Keratinocyte (primary cell): ENCODE measurements at regions not wholly inside any gene's neighbourhood (a gene's known extent, or its start where the extent isn't known, plus 50 kb on each side); places are given as distances from the start of the nearest gene placed in this dataset.

Experiments used
- DNase-seq: peaks from one replicate; pipeline ENCODE4 v3.0.0-alpha.2; 2011; ENCODE audit warnings: low read depth, missing footprints, low spot score
- FAIRE-seq: peaks from 2 replicates; lab custom pipeline; 2011; peaks lifted over from hg19 to GRCh38; lab: Jason Lieb, UNC
- H2AFZ ChIP-seq: 2 replicates; pipeline ENCODE4 v1.6.0; 2012; ENCODE audit warnings: low read length, control low read depth, inconsistent platforms; ENCODE audit not compliant: control insufficient read depth
- H3K27ac ChIP-seq: 2 replicates; pipeline ENCODE4 v1.5.1; 2011; ENCODE audit warnings: low read length; ENCODE audit not compliant: control insufficient read depth, insufficient read depth
- H3K27me3 ChIP-seq: 3 replicates; pipeline ENCODE4 v1.6.0; 2011; ENCODE audit warnings: low read length; ENCODE audit not compliant: control insufficient read depth, insufficient read depth; ENCODE audit errors: extremely low read depth
- H3K36me3 ChIP-seq, 2 experiments: 2 replicates in 1 of 2; 3 replicates in 1 of 2; pipeline ENCODE4 v1.5.1; 2011; ENCODE audit warnings: low read length in 2 of 2, mild to moderate bottlenecking in 1 of 2; ENCODE audit not compliant: control insufficient read depth in 2 of 2, insufficient read depth in 2 of 2; ENCODE audit errors: extremely low read depth in 1 of 2
- H3K4me1 ChIP-seq: 3 replicates; pipeline ENCODE4 v1.5.1; 2011; ENCODE audit warnings: low read length; ENCODE audit not compliant: control insufficient read depth, insufficient read depth; ENCODE audit errors: extremely low read depth
- H3K4me2 ChIP-seq: 3 replicates; pipeline ENCODE4 v1.6.0; 2011; ENCODE audit warnings: low read depth, low read length; ENCODE audit not compliant: control insufficient read depth, insufficient read depth; ENCODE audit errors: extremely low read depth
- H3K4me3 ChIP-seq, 3 experiments: fragments of 200-600 bp in 1 of 3; sonication (generic) in 1 of 3; 2 replicates in 2 of 3; 3 replicates in 1 of 3; pipeline ENCODE4 v1.5.1; 2011 to 2016; ENCODE audit warnings: low read length in 3 of 3, mild to moderate bottlenecking in 3 of 3, control low read depth in 2 of 3, inconsistent platforms in 1 of 3, low read depth in 1 of 3, mixed read lengths in 1 of 3, mixed run types in 1 of 3, moderate library complexity in 1 of 3; ENCODE audit not compliant: control insufficient read depth in 2 of 3, insufficient read depth in 2 of 3; ENCODE audit errors: extremely low read depth in 1 of 3
- H3K79me2 ChIP-seq: 2 replicates; pipeline ENCODE4 v1.6.0; 2012; ENCODE audit warnings: low read length; ENCODE audit not compliant: control insufficient read depth, insufficient read depth
- H3K9ac ChIP-seq: 3 replicates; pipeline ENCODE4 v1.6.0; 2011; ENCODE audit warnings: low read length; ENCODE audit not compliant: control insufficient read depth, insufficient read depth; ENCODE audit errors: extremely low read depth
- H3K9me1 ChIP-seq: 3 replicates; pipeline ENCODE4 v1.6.0; 2011; ENCODE audit warnings: low read length; ENCODE audit not compliant: control insufficient read depth, insufficient read depth; ENCODE audit errors: extremely low read depth
- H3K9me3 ChIP-seq: 2 replicates; pipeline ENCODE4 v1.5.1; 2012; ENCODE audit warnings: low read depth, low read length; ENCODE audit not compliant: control insufficient read depth
- H4K20me1 ChIP-seq: 3 replicates; pipeline ENCODE4 v1.6.0; 2011; ENCODE audit warnings: low read length; ENCODE audit not compliant: control insufficient read depth, insufficient read depth; ENCODE audit errors: extremely low read depth
- EZH2 ChIP-seq: IDR thresholded peaks from one replicate; pipeline ENCODE4 v1.6.1; 2012; ENCODE audit warnings: inconsistent platforms, mild to moderate bottlenecking, low read length, moderate library complexity
- dilution Hi-C: fragments of 300-500 bp; cut with MboI; formaldehyde crosslinking; loops from one replicate; pipeline ENCODE4 v1.7.0; 2020; ENCODE audit warnings: low sequenced_read_pairs; ENCODE audit not compliant: extremely low pct_ligation_motif_present
- TF ChIP-seq, protein P1 (sequence below), 3 experiments: IDR thresholded peaks in 1 of 3; conservative IDR thresholded peaks in 1 of 3; optimal IDR thresholded peaks in 1 of 3; 2 replicates in 2 of 3; 3 replicates in 1 of 3; pipeline versions ENCODE3 to v1.5.1; 2011; ENCODE audit warnings: low read length in 3 of 3, mild to moderate bottlenecking in 3 of 3, moderate library complexity in 2 of 3, control low read depth in 1 of 3, inconsistent platforms in 1 of 3; ENCODE audit not compliant: insufficient read depth in 2 of 3; ENCODE audit errors: extremely low read depth in 1 of 3

DNA sequence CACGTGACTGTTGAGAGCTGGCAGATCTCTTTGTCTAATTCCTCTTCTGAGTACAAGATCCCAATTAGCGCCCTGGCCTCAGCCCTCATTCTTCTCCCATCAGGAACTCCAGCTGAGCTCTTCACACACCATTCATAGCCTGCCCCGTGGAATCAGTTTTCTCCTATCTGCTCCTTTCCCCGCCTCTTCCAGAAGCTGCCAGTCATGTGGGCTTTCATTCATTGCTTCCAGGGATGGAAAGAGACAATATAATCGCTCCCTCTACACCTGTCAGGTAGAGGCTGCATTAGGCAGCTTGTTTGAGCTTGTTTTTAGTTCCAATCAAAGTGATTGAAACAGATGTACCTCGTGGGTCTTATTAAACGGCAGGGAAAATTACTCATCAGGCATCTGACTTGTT, 515.8 kb downstream of the TYW1 start:
- TF ChIP-seq, protein P1, sequence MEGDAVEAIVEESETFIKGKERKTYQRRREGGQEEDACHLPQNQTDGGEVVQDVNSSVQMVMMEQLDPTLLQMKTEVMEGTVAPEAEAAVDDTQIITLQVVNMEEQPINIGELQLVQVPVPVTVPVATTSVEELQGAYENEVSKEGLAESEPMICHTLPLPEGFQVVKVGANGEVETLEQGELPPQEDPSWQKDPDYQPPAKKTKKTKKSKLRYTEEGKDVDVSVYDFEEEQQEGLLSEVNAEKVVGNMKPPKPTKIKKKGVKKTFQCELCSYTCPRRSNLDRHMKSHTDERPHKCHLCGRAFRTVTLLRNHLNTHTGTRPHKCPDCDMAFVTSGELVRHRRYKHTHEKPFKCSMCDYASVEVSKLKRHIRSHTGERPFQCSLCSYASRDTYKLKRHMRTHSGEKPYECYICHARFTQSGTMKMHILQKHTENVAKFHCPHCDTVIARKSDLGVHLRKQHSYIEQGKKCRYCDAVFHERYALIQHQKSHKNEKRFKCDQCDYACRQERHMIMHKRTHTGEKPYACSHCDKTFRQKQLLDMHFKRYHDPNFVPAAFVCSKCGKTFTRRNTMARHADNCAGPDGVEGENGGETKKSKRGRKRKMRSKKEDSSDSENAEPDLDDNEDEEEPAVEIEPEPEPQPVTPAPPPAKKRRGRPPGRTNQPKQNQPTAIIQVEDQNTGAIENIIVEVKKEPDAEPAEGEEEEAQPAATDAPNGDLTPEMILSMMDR (optimal IDR thresholded peaks at IDR 0.05 in 1 of 3, IDR thresholded peaks at IDR 0.05 in 1 of 3, conservative IDR thresholded peaks at IDR 0.05 in 1 of 3; ENCODE audit: extremely low read depth in 1 of 3, insufficient read depth in 2 of 3, low read length in 3 of 3): no peak
- no peak for TF ChIP-seq EZH2
- Histone ChIP-seq H4K20me1 (no peaks in the 10 kb centered on the region), H3K4me3 (no peak overlapping the region), H3K4me1 (no peaks in the 10 kb centered on the region), H3K9ac (no peak overlapping the region), H3K79me2 (no peaks in the 10 kb centered on the region), H3K4me2 (no peak overlapping the region), H3K9me3 (no peaks in the 10 kb centered on the region), H2AFZ (no peak overlapping the region), H3K27me3 (no peaks in the 10 kb centered on the region), H3K36me3 (no peaks in the 10 kb centered on the region), H3K27ac (no peak overlapping the region), H3K9me1 (no peaks in the 10 kb centered on the region)
- DNase-seq: no peak
- dilution Hi-C loops: no loop called here
- FAIRE-seq: no peak

- Histone ChIP-seq H2AFZ (no peak overlapping the region), H3K4me2 (no peak overlapping the region), H3K9me3 (no peaks in the 10 kb centered on the region), H3K27ac (no peak overlapping the region), H3K9ac (no peak overlapping the region), H4K20me1 (no peaks in the 10 kb centered on the region), H3K79me2 (no peaks in the 10 kb centered on the region), H3K27me3 (no peaks in the 10 kb centered on the region), H3K36me3 (no peaks in the 10 kb centered on the region), H3K4me1 (no peaks in the 10 kb centered on the region), H3K4me3 (no peak overlapping the region), H3K9me1 (no peaks in the 10 kb centered on the region)
- DNase-seq (no peak), FAIRE-seq (no peak)
- dilution Hi-C loops: no loop called here
- TF ChIP-seq, protein P1 (optimal IDR thresholded peaks at IDR 0.05 in 1 of 3, IDR thresholded peaks at IDR 0.05 in 1 of 3, conservative IDR thresholded peaks at IDR 0.05 in 1 of 3; ENCODE audit: extremely low read depth in 1 of 3, insufficient read depth in 2 of 3, low read length in 3 of 3): no peak
- no peak for TF ChIP-seq EZH2
Measured at GRCh38 chr7:67518580-67518979, 521.9 kb downstream of the TYW1 start.
